ENCODE measurements at regions not wholly inside any gene's neighbourhood (a gene's known extent, or its start where the extent isn't known, plus 50 kb on each side); places are given as distances from the start of the nearest gene placed in this dataset.

DNA sequence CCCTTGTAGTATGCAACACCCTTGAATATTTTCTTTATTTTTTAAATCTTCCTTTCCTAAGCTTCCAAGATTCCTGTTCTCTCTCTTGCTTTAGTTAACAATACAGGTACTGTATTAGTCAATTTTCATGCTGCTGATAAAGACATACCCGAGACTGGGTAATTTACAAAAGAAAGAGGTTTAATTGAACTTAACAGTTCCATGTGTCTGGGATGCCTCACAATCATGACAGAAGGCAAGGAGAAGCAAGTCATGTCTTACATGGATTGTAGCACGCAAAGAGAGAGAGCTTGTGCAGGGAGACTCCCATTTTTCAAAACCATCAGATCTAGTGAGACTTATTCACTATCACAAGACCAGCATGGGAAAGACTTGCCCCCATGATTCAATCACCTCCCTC is 1024.3 kb downstream of the PCDH9 start:
- TF ChIP-seq, protein P1, sequence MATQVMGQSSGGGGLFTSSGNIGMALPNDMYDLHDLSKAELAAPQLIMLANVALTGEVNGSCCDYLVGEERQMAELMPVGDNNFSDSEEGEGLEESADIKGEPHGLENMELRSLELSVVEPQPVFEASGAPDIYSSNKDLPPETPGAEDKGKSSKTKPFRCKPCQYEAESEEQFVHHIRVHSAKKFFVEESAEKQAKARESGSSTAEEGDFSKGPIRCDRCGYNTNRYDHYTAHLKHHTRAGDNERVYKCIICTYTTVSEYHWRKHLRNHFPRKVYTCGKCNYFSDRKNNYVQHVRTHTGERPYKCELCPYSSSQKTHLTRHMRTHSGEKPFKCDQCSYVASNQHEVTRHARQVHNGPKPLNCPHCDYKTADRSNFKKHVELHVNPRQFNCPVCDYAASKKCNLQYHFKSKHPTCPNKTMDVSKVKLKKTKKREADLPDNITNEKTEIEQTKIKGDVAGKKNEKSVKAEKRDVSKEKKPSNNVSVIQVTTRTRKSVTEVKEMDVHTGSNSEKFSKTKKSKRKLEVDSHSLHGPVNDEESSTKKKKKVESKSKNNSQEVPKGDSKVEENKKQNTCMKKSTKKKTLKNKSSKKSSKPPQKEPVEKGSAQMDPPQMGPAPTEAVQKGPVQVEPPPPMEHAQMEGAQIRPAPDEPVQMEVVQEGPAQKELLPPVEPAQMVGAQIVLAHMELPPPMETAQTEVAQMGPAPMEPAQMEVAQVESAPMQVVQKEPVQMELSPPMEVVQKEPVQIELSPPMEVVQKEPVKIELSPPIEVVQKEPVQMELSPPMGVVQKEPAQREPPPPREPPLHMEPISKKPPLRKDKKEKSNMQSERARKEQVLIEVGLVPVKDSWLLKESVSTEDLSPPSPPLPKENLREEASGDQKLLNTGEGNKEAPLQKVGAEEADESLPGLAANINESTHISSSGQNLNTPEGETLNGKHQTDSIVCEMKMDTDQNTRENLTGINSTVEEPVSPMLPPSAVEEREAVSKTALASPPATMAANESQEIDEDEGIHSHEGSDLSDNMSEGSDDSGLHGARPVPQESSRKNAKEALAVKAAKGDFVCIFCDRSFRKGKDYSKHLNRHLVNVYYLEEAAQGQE (IDR thresholded peaks at IDR 0.05; ENCODE audit: low read depth), result no peak
- TF ChIP-seq, protein P2, sequence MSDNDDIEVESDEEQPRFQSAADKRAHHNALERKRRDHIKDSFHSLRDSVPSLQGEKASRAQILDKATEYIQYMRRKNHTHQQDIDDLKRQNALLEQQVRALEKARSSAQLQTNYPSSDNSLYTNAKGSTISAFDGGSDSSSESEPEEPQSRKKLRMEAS (IDR thresholded peaks at IDR 0.05), result no peak
- TF ChIP-seq CEBPB (IDR thresholded peaks at IDR 0.05) (no peak), EP300 (IDR thresholded peaks at IDR 0.05; ENCODE audit: borderline replicate concordance) (no peak), CREB1 (IDR thresholded peaks at IDR 0.05; ENCODE audit: low read depth) (no peak), RAD21 (IDR thresholded peaks at IDR 0.05; ENCODE audit: low read depth) (no peak), TEAD4 (IDR thresholded peaks at IDR 0.05) (no peak), TCF12 (IDR thresholded peaks at IDR 0.05; ENCODE audit: low read depth) (no peak), YY1 (IDR thresholded peaks at IDR 0.05; ENCODE audit: low read depth) (no peak)
